ENCODE measurements at regions not wholly inside any gene's neighbourhood (a gene's known extent, or its start where the extent isn't known, plus 50 kb on each side); places are given as distances from the start of the nearest gene placed in this dataset.

DNA sequence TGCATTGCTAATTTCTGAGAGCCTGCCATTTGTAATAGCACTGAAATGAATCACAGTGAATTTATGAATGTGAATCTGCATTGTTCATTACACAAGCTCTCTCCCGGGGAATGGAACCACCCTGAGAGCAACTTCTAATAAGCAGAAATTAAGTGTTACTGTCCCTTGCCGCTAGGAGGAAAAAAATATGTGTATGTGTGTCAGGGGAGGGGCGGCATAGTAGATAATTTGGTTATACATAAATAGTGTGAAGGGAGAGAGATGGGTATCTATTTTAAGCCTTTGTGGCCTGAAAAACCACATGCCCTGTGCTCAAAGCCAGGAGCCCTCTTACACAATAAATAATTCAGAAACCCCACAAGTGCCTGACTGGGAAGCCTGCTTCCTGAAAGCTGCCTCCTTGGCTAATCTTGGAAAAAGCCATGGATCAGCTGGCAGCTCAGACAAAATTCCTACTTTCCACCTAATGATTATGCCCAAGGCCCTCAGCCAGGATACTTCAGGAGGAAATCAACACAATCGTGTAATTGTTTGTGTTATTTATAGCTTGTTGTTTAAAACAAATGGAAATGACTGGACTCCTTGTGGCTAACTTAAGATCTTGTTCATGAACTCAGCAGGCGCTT is 366.2 kb upstream of the KITLG start:
- POLR2A ChIA-PET (ENCODE audit: low non-redundant PET): no interaction called here
- no peak overlapping the region for H3K27ac ChIP-seq
- CTCF ChIA-PET: interaction anchor here (0.8 kb wide), 1 partner anchor 47 kb away, joined by 3 read pairs; no protein-coding TSS in a partner anchor
- DNase-seq (ENCODE audit: low spot score): no peak
- TF ChIP-seq, protein P1, sequence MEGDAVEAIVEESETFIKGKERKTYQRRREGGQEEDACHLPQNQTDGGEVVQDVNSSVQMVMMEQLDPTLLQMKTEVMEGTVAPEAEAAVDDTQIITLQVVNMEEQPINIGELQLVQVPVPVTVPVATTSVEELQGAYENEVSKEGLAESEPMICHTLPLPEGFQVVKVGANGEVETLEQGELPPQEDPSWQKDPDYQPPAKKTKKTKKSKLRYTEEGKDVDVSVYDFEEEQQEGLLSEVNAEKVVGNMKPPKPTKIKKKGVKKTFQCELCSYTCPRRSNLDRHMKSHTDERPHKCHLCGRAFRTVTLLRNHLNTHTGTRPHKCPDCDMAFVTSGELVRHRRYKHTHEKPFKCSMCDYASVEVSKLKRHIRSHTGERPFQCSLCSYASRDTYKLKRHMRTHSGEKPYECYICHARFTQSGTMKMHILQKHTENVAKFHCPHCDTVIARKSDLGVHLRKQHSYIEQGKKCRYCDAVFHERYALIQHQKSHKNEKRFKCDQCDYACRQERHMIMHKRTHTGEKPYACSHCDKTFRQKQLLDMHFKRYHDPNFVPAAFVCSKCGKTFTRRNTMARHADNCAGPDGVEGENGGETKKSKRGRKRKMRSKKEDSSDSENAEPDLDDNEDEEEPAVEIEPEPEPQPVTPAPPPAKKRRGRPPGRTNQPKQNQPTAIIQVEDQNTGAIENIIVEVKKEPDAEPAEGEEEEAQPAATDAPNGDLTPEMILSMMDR (conservative IDR thresholded peaks at IDR 0.05; ENCODE audit: low read depth): no peak

DNA sequence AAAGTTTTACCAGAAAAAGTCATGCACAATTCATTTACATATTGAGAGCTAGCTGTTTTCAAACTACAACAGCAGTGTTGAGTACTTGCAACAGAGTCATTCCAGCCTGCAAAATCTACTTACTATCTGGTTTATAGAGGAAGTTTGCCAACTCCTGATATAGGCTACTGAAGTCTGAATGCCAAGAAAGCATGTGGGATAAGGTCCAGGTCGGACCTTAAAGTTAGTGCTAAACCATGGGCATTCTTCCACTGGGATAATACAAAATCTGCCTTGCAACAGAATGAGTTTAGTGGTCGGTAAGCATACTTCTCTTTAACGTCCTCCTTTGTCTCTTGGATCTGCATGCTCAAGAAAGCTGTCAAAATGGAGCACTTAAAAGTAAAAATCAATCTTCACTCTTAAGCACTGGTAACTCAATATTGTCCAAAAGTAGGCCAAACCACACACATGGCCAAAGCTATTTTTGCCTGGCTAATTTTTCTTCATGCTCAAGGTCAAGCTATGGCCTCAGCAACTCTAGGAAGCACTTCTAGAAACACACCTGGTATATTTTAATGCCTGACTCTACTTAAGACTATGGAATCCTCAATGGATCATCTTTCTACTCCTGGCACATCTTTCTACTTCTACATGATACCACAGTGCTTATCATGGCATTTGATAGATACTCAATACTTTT is 364.9 kb upstream of the KITLG start:
- TF ChIP-seq, protein P1 (conservative IDR thresholded peaks at IDR 0.05; ENCODE audit: low read depth): no peak
- POLR2A ChIA-PET (ENCODE audit: low non-redundant PET): no interaction called here
- H3K27ac ChIP-seq: no peak overlapping the region

DNA sequence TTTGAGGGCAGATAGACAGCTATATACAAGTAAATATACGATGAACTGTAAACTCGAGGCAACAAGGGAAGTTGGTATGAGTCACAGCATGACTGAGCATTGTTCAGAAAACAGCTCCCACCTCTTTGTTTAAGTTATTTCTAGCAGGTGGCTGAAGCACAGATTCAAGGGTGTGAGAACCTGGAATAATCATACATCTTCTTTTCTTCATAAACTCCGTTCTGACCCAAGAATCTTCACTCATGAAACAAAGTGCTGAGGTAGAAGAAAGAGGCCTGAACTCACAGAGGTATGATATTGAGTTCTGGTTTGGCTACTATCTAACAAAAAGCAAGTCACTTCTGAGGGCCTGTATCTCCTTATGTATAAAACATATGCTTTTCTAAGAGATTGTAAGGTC is 364.1 kb upstream of the KITLG start:
- ChIA-PET POLR2A (ENCODE audit: low non-redundant PET) (no interaction called here), CTCF (interaction anchor here (0.6 kb wide), 1 partner anchor 20 kb away, joined by 3 read pairs; no protein-coding TSS in a partner anchor)
- TF ChIP-seq, protein P1 (conservative IDR thresholded peaks at IDR 0.05; ENCODE audit: low read depth): no peak
- H3K27ac ChIP-seq: no peak overlapping the region
- DNase-seq (ENCODE audit: low spot score): peak; percentile 46

More for the DNA sequence above, 364.9 kb upstream of the KITLG start:
- CTCF ChIA-PET: interaction anchor here (0.5 kb wide), 1 partner anchor 49 kb away, joined by 3 read pairs; no protein-coding TSS in a partner anchor
- no peak for DNase-seq (ENCODE audit: low spot score)

DNA sequence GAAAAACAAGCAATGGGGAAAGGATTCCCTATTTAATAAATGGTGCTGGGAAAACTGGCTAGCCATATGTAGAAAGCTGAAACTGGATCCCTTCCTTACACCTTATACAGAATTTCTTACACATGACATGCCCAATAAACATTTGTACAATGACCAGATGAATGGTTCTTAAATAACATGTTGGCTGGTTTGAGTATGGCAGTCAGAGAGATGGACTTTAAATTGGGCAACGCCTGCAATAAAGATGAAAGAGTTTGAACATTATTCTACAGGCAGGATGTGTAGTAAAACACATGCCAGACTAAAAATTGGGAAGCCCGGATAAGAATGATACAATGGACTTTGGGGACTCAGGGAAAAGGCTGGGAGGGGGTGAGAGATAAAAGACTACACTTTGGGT is 360.6 kb upstream of the KITLG start:
- CTCF ChIA-PET: no interaction called here
- H3K27ac ChIP-seq: no peak overlapping the region
- no peak for DNase-seq (ENCODE audit: low spot score)
- TF ChIP-seq, protein P1 (conservative IDR thresholded peaks at IDR 0.05; ENCODE audit: low read depth): no peak
- POLR2A ChIA-PET (ENCODE audit: low non-redundant PET): no interaction called here

DNA sequence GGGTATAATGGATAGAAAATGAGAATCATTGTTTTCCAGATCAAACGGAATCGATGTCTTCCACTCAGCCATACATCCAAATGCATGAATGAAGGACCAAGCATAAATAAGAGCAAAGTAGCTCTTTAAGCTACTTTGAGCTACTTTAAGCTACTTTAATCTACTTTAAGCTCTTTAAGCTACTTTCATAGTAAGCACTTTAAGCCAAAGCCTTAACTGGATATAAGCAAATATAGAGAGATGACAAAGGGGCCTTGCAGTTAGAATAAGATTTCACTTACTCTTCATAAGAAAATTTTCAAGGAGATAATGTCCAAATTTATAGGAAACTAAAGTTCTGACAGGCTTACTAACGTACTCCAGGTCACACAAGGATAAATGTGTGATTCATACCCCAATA is 355.6 kb upstream of the KITLG start:
- DNase-seq (ENCODE audit: low spot score): no peak
- POLR2A ChIA-PET (ENCODE audit: low non-redundant PET): no interaction called here
- CTCF ChIA-PET: no interaction called here
- no peak overlapping the region for H3K27ac ChIP-seq
- TF ChIP-seq, protein P1 (conservative IDR thresholded peaks at IDR 0.05; ENCODE audit: low read depth): no peak

DNA sequence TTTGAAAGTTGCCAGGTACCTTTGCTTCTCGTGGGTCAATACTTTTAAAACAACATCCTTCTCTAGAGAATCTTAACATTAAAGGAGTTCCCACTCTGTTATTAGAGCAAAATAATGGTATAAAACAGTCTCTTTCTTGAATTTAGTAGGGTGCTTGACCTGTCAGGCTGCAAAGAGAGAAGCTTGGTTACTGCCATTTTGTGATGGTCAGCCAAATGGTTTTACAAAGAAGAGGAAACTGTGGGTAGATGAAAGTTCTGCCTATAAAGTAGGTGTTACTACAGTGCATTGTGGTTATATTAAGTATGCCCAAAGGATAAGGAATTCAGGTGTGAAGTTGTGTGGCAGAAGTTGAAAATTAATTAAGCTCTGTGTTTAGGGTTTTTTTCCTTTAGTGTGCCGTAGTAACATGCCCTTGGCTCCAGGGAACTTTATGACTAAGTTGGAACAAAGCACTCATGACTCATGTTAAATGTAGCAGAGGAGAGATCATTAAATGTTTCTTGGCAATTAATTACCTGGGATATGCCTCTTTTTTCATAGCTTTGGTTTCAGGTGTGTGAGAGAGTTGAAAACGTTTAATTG is 354.0 kb upstream of the KITLG start:
- no peak overlapping the region for H3K27ac ChIP-seq
- DNase-seq (ENCODE audit: low spot score): peak; percentile 84
- TF ChIP-seq, protein P1 (conservative IDR thresholded peaks at IDR 0.05; ENCODE audit: low read depth): no peak
- POLR2A ChIA-PET (ENCODE audit: low non-redundant PET): no interaction called here
- CTCF ChIA-PET: interaction anchor here (0.7 kb wide), 2 partner anchors 52 to 832 kb away, joined by 3 to 9 read pairs; no protein-coding TSS in a partner anchor
